A673 (cell line): ENCODE measurements at regions not wholly inside any gene's neighbourhood (a gene's known extent, or its start where the extent isn't known, plus 50 kb on each side); places are given as distances from the start of the nearest gene placed in this dataset.

Experiments
- BruUV-seq: library from RNA; stranded (reverse); fragments of 400-500 nt; replicated peaks from 2 replicates; lab custom pipeline; 2021; lab: Mats Ljungman, UMichigan
- CTCF ChIA-PET: fragments of 300-600 bp; sonication (Branson Sonifier 250); formaldehyde crosslinking; loops from one replicate; lab custom pipeline; 2022; ENCODE audit warnings: antibody characterized with exemption; lab: Charles Lee
- POLR2A ChIA-PET: fragments of 300-600 bp; sonication (Branson Sonifier 250); formaldehyde crosslinking; loops from one replicate; lab custom pipeline; 2022; ENCODE audit warnings: antibody characterized with exemption; ENCODE audit not compliant: low non-redundant PET; lab: Charles Lee
- DNase-seq: peaks from one replicate; pipeline ENCODE4 v3.0.0-alpha.2; 2015; ENCODE audit warnings: low spot score
- H3K27ac ChIP-seq: fragments of 200-600 bp; sonication (generic); 2 replicates; pipeline ENCODE4 v1.5.1; 2016; ENCODE audit warnings: mixed run types, low read depth, mild to moderate bottlenecking, mixed read lengths, antibody characterized with exemption, low read length; ENCODE audit not compliant: poor library complexity, severe bottlenecking
- H3K27me3 ChIP-seq: fragments of 200-600 bp; sonication (generic); replicated peaks from 2 replicates; pipeline ENCODE4 v1.6.1; 2017; ENCODE audit warnings: mixed run types, low read depth, mild to moderate bottlenecking, mixed read lengths, antibody characterized with exemption, low read length; ENCODE audit not compliant: insufficient read depth, poor library complexity
- H3K36me3 ChIP-seq: fragments of 200-600 bp; sonication (generic); 2 replicates; pipeline ENCODE4 v1.6.1; 2016; ENCODE audit warnings: mixed run types, mild to moderate bottlenecking, mixed read lengths, antibody characterized with exemption, low read length; ENCODE audit not compliant: insufficient read depth, poor library complexity, severe bottlenecking
- H3K4me1 ChIP-seq: fragments of 200-600 bp; sonication (generic); 2 replicates; pipeline ENCODE4 v1.6.1; 2017; ENCODE audit warnings: mixed run types, mild to moderate bottlenecking, mixed read lengths, antibody characterized with exemption, low read length; ENCODE audit not compliant: insufficient read depth, poor library complexity, severe bottlenecking
- H3K4me3 ChIP-seq: fragments of 200-600 bp; sonication (generic); 2 replicates; pipeline ENCODE4 v1.5.1; 2016; ENCODE audit warnings: low read depth, mixed run types, mild to moderate bottlenecking, mixed read lengths, low read length; ENCODE audit not compliant: poor library complexity, severe bottlenecking
- H3K9me3 ChIP-seq: fragments of 200-600 bp; sonication (generic); 2 replicates; pipeline ENCODE4 v1.6.1; 2016; ENCODE audit warnings: mixed run types, low read depth, mild to moderate bottlenecking, mixed read lengths, antibody characterized with exemption, low read length; ENCODE audit not compliant: poor library complexity, severe bottlenecking
- EZH2 ChIP-seq: fragments of 200-600 bp; sonication (generic); IDR thresholded peaks from 2 replicates; pipeline ENCODE4 v1.6.1; 2017; ENCODE audit warnings: borderline replicate concordance, low read depth, mild to moderate bottlenecking, mixed read lengths, antibody characterized with exemption, low read length; ENCODE audit not compliant: poor library complexity, severe bottlenecking
- intact Hi-C: fragments of 100-400 bp; cut with micrococcal nuclease; formaldehyde crosslinking; loops from one replicate; pipeline ENCODE4 v1.10.0; 2022; ENCODE audit not compliant: unreplicated experiment
- TF ChIP-seq, protein P1 (sequence below): fragments of 300-800, 200-600 bp; sonication (generic); conservative IDR thresholded peaks from 2 replicates; pipeline ENCODE4 v1.5.1; 2017; ENCODE audit warnings: low read depth, mild to moderate bottlenecking, antibody characterized with exemption, low read length, moderate library complexity, mixed read lengths

DNA sequence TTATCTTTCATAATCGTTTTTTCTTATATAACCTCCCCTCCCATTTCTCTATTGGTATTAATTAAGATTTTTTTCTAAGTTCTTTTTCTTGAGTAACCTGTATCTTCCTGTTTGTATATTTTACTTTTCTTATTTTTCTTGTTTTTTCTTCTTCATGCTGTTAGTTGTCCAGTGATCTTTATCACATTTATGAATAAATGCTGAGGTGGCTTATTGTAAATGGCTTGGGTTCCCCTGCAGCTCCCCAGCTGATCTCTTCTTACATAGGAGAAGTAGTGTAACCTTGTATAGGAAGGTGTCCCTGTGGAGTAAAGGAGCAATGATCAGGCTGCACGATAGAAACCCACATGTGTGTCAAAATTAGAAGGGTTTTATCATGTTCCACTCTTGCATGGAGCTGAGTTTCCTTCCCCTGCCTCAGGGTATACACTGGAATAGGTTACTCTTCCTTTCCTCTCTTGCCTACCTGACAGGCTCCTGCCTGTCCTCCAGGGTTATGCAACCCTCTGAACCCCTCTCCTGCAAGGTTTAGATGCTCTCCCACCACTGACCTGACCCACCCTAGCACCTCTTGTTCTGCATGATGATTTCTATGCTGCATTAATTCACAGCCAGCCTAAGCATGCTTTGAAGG, 334.8 kb upstream of the RGS6 start:
- no TSS peak for BruUV-seq
- peaks cover 17% of the 10 kb centered on the region for H3K9me3 ChIP-seq
- H3K4me3 ChIP-seq = no peak overlapping the region
- H3K4me1 ChIP-seq = peaks cover 35% of the 10 kb centered on the region
- H3K36me3 ChIP-seq = peaks cover 10% of the 10 kb centered on the region
- no peak for DNase-seq
- intact Hi-C loops = no loop called here
- CTCF ChIA-PET = no interaction called here
- POLR2A ChIA-PET = no interaction called here
- H3K27ac ChIP-seq = no peak overlapping the region
- H3K27me3 ChIP-seq = no peaks in the 10 kb centered on the region
- TF ChIP-seq, protein P1, sequence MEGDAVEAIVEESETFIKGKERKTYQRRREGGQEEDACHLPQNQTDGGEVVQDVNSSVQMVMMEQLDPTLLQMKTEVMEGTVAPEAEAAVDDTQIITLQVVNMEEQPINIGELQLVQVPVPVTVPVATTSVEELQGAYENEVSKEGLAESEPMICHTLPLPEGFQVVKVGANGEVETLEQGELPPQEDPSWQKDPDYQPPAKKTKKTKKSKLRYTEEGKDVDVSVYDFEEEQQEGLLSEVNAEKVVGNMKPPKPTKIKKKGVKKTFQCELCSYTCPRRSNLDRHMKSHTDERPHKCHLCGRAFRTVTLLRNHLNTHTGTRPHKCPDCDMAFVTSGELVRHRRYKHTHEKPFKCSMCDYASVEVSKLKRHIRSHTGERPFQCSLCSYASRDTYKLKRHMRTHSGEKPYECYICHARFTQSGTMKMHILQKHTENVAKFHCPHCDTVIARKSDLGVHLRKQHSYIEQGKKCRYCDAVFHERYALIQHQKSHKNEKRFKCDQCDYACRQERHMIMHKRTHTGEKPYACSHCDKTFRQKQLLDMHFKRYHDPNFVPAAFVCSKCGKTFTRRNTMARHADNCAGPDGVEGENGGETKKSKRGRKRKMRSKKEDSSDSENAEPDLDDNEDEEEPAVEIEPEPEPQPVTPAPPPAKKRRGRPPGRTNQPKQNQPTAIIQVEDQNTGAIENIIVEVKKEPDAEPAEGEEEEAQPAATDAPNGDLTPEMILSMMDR = no peak
- TF ChIP-seq EZH2 = no peak

GRCh38 chr14:71597955-71598660, 334.1 kb upstream of the RGS6 start:
- no peak overlapping the region for H3K27ac ChIP-seq
- ChIA-PET POLR2A (no interaction called here), CTCF (no interaction called here)
- TF ChIP-seq, protein P1 = no peak
- no peak for TF ChIP-seq EZH2
- no peaks in the 10 kb centered on the region for H3K27me3 ChIP-seq
- H3K4me1 ChIP-seq = peaks cover 30% of the 10 kb centered on the region
- DNase-seq = no peak
- intact Hi-C loops = no loop called here
- BruUV-seq = no TSS peak
- peaks cover 17% of the 10 kb centered on the region for H3K9me3 ChIP-seq
- H3K4me3 ChIP-seq = no peak overlapping the region
- H3K36me3 ChIP-seq = peaks cover 10% of the 10 kb centered on the region

DNA sequence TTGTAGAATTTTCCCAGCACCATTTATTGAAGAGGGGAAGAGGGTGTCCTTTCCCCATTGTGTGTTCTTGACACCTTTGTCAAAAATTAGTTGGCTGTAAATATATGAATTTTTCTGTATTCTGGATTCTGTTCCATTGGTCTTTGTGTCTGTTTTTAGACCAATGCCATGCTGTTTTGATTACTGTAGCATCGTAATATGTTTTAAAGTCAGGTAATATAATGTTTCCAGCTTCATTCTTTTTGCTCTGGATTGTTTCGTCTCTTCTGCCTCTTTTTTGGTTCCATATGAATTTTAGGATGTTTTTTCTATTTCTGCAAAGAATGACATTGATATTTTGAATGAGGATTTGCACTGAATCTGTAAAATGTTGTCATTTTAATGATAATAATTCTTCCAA, 331.9 kb upstream of the RGS6 start:
- Histone ChIP-seq H3K4me1 (peaks cover 14% of the 10 kb centered on the region), H3K36me3 (peaks cover 10% of the 10 kb centered on the region), H3K27ac (no peak overlapping the region), H3K27me3 (no peaks in the 10 kb centered on the region), H3K9me3 (peaks cover 17% of the 10 kb centered on the region), H3K4me3 (no peak overlapping the region)
- CTCF ChIA-PET = no interaction called here
- no peak for DNase-seq
- TF ChIP-seq EZH2 = no peak
- TF ChIP-seq, protein P1 = no peak
- no TSS peak for BruUV-seq
- intact Hi-C loops = no loop called here
- POLR2A ChIA-PET = no interaction called here
